OCI-LY1 (cell line): ENCODE measurements at regions not wholly inside any gene's neighbourhood (a gene's known extent, or its start where the extent isn't known, plus 50 kb on each side); places are given as distances from the start of the nearest gene placed in this dataset.

Experiments
- H2AFZ ChIP-seq: fragments of 200-600 bp; sonication (generic), shearing (Covaris generic); 2 replicates; pipeline ENCODE4 v1.6.0; 2014; ENCODE audit warnings: antibody characterized with exemption, mild to moderate bottlenecking, low read length
- H3F3A ChIP-seq: fragments of 200-600 bp; sonication (generic), shearing (Covaris generic); 2 replicates; pipeline ENCODE4 v1.6.0; 2014; ENCODE audit warnings: mild to moderate bottlenecking, antibody characterized with exemption, low read length, moderate library complexity; ENCODE audit not compliant: insufficient read depth
- H3K27ac ChIP-seq: fragments of 200-600 bp; sonication (generic); 2 replicates; pipeline ENCODE4 v1.5.1; 2014; ENCODE audit warnings: low read length, mixed run types, mild to moderate bottlenecking, low read depth; ENCODE audit not compliant: poor library complexity, severe bottlenecking
- H3K27me3 ChIP-seq: fragments of 200-600 bp; sonication (generic); 2 replicates; pipeline ENCODE4 v1.6.0; 2014; ENCODE audit warnings: antibody characterized with exemption, mild to moderate bottlenecking, low read length, moderate library complexity; ENCODE audit not compliant: insufficient read depth
- H3K36me3 ChIP-seq: fragments of 200-600 bp; sonication (generic); 2 replicates; pipeline ENCODE4 v1.6.1; 2014; ENCODE audit warnings: mild to moderate bottlenecking, antibody characterized with exemption, low read length, moderate library complexity, mixed read lengths; ENCODE audit not compliant: insufficient read depth
- H3K4me1 ChIP-seq: fragments of 200-600 bp; sonication (generic); 2 replicates; pipeline ENCODE4 v1.5.1; 2014; ENCODE audit warnings: mild to moderate bottlenecking, low read length, moderate library complexity; ENCODE audit not compliant: insufficient read depth, severe bottlenecking
- H3K4me2 ChIP-seq: fragments of 200-600 bp; sonication (generic), shearing (Covaris generic); 2 replicates; pipeline ENCODE4 v1.6.1; 2014; ENCODE audit warnings: low read length
- H3K4me3 ChIP-seq: fragments of 200-600 bp; sonication (generic); 2 replicates; pipeline ENCODE4 v1.5.1; 2014; ENCODE audit warnings: low read length, low read depth, mild to moderate bottlenecking, mixed read lengths; ENCODE audit not compliant: poor library complexity, severe bottlenecking
- H3K79me2 ChIP-seq: fragments of 200-600 bp; shearing (Covaris generic); 2 replicates; pipeline ENCODE4 v1.6.1; 2016; ENCODE audit warnings: mixed run types, low read length, mixed read lengths; ENCODE audit not compliant: insufficient read depth
- H3K9ac ChIP-seq: fragments of 200-600 bp; sonication (generic), shearing (Covaris generic); 2 replicates; pipeline ENCODE4 v1.6.1; 2014; ENCODE audit warnings: mild to moderate bottlenecking, low read length, mixed read lengths
- H3K9me2 ChIP-seq: fragments of 200-600 bp; sonication (generic), shearing (Covaris generic); 2 replicates; pipeline ENCODE4 v1.6.1; 2014; ENCODE audit warnings: low read depth, mild to moderate bottlenecking, low read length, mixed read lengths
- H3K9me3 ChIP-seq: fragments of 200-600 bp; shearing (Covaris generic); 2 replicates; pipeline ENCODE4 v1.6.1; 2014; ENCODE audit warnings: low read length, mixed read lengths
- H4K20me1 ChIP-seq: fragments of 200-600 bp; sonication (generic), shearing (Covaris generic); 2 replicates; pipeline ENCODE4 v1.6.0; 2016; ENCODE audit warnings: mild to moderate bottlenecking, low read length; ENCODE audit not compliant: insufficient read depth
- CTCF ChIP-seq: fragments of 200-600 bp; sonication (generic), shearing (Covaris generic); IDR thresholded peaks from 2 replicates; pipeline ENCODE4 v1.5.1; 2017; ENCODE audit warnings: mild to moderate bottlenecking, antibody characterized with exemption, low read length, moderate library complexity, mixed read lengths
- EZH2 ChIP-seq: fragments of 200-600 bp; sonication (generic), shearing (Covaris generic); IDR thresholded peaks from 2 replicates; pipeline ENCODE4 v1.8.0; 2017; ENCODE audit warnings: borderline replicate concordance, mixed run types, mild to moderate bottlenecking, antibody characterized with exemption, low read length, moderate library complexity, mixed read lengths

GRCh38 chr6:90846824-90847223 is 260.0 kb upstream of the MAP3K7 start:
- no peaks in the 10 kb centered on the region for H3F3A ChIP-seq
- H3K9me3 ChIP-seq, result no peaks in the 10 kb centered on the region
- no peaks in the 10 kb centered on the region for H3K4me1 ChIP-seq
- no peaks in the 10 kb centered on the region for H3K9me2 ChIP-seq
- H3K27ac ChIP-seq, result no peak overlapping the region
- H4K20me1 ChIP-seq, result no peaks in the 10 kb centered on the region
- no peaks in the 10 kb centered on the region for H3K36me3 ChIP-seq
- no peak overlapping the region for H3K4me2 ChIP-seq
- TF ChIP-seq CTCF (no peak), EZH2 (no peak)
- H3K27me3 ChIP-seq, result no peaks in the 10 kb centered on the region
- no peak overlapping the region for H3K9ac ChIP-seq
- H3K79me2 ChIP-seq, result no peaks in the 10 kb centered on the region
- no peak overlapping the region for H3K4me3 ChIP-seq
- H2AFZ ChIP-seq, result no peak overlapping the region

- H3K9me3 ChIP-seq, result no peaks in the 10 kb centered on the region
- no peak for TF ChIP-seq CTCF
- no peak for TF ChIP-seq EZH2
- H3K9me2 ChIP-seq, result no peaks in the 10 kb centered on the region
- H3K4me2 ChIP-seq, result no peak overlapping the region
- no peaks in the 10 kb centered on the region for H3K27me3 ChIP-seq
- H3K79me2 ChIP-seq, result no peaks in the 10 kb centered on the region
- H3K4me3 ChIP-seq, result no peak overlapping the region
- H2AFZ ChIP-seq, result no peak overlapping the region
- H3K9ac ChIP-seq, result no peak overlapping the region
- no peaks in the 10 kb centered on the region for H4K20me1 ChIP-seq
- H3K36me3 ChIP-seq, result no peaks in the 10 kb centered on the region
- H3K4me1 ChIP-seq, result no peaks in the 10 kb centered on the region
- no peaks in the 10 kb centered on the region for H3F3A ChIP-seq
- H3K27ac ChIP-seq, result no peak overlapping the region
Observed at GRCh38 chr6:90835596-90836212, 248.8 kb upstream of the MAP3K7 start.

- H2AFZ ChIP-seq, result no peak overlapping the region
- H3K27me3 ChIP-seq, result no peaks in the 10 kb centered on the region
- no peak for TF ChIP-seq CTCF
- TF ChIP-seq EZH2, result no peak
- no peaks in the 10 kb centered on the region for H3K4me1 ChIP-seq
- no peaks in the 10 kb centered on the region for H3K9me2 ChIP-seq
- no peak overlapping the region for H3K9ac ChIP-seq
- H3K9me3 ChIP-seq, result no peaks in the 10 kb centered on the region
- no peak overlapping the region for H3K27ac ChIP-seq
- H3K4me2 ChIP-seq, result no peak overlapping the region
- H3K4me3 ChIP-seq, result no peak overlapping the region
- H4K20me1 ChIP-seq, result no peaks in the 10 kb centered on the region
- H3F3A ChIP-seq, result no peaks in the 10 kb centered on the region
- no peaks in the 10 kb centered on the region for H3K36me3 ChIP-seq
- no peaks in the 10 kb centered on the region for H3K79me2 ChIP-seq
Observed at GRCh38 chr6:90829311-90829710, 242.4 kb upstream of the MAP3K7 start.
